NT2/D1 (cell line): ENCODE measurements at regions not wholly inside any gene's neighbourhood (a gene's known extent, or its start where the extent isn't known, plus 50 kb on each side); places are given as distances from the start of the nearest gene placed in this dataset.

Source experiments
- DNase-seq: peaks from one replicate; pipeline ENCODE4 v3.0.0-alpha.2; 2011; ENCODE audit warnings: low read depth, low spot score
- H3K27me3 ChIP-seq: 2 replicates; pipeline ENCODE4 v1.6.0; 2011; ENCODE audit warnings: mild to moderate bottlenecking; ENCODE audit not compliant: insufficient read length, insufficient read depth
- H3K36me3 ChIP-seq: 2 replicates; pipeline ENCODE4 v1.6.1; 2011; ENCODE audit warnings: mild to moderate bottlenecking, low read length, mixed read lengths; ENCODE audit not compliant: insufficient read depth, insufficient read length
- H3K4me1 ChIP-seq: 2 replicates; pipeline ENCODE4 v1.5.1; 2011; ENCODE audit not compliant: insufficient read depth, insufficient read length
- H3K4me3 ChIP-seq: 2 replicates; pipeline ENCODE4 v1.5.1; 2011; ENCODE audit warnings: low read depth; ENCODE audit not compliant: insufficient read length
- H3K9ac ChIP-seq: 2 replicates; pipeline ENCODE4 v1.6.0; 2011; ENCODE audit warnings: low read depth; ENCODE audit not compliant: insufficient read length
- H3K9me3 ChIP-seq: 2 replicates; pipeline ENCODE4 v1.5.1; 2011; ENCODE audit warnings: mild to moderate bottlenecking, low read length; ENCODE audit not compliant: insufficient read depth
- SUZ12 ChIP-seq: IDR thresholded peaks from 2 replicates; pipeline ENCODE4 v1.6.1; 2011; ENCODE audit not compliant: insufficient read length, insufficient read depth; ENCODE audit errors: extremely low read depth
- YY1 ChIP-seq: IDR thresholded peaks from 2 replicates; pipeline ENCODE4 v1.6.1; 2011; ENCODE audit not compliant: insufficient read length, insufficient read depth
- ZNF274 ChIP-seq: IDR thresholded peaks from 2 replicates; pipeline ENCODE4 v1.6.1; 2011; ENCODE audit warnings: mild to moderate bottlenecking, low read depth, low read length

GRCh38 chr7:51666751-51667150, 350.1 kb upstream of the COBL start:
- Histone ChIP-seq H3K27me3 (no peaks in the 10 kb centered on the region), H3K9ac (no peak overlapping the region), H3K9me3 (no peaks in the 10 kb centered on the region), H3K36me3 (no peaks in the 10 kb centered on the region), H3K4me3 (no peak overlapping the region), H3K4me1 (no peaks in the 10 kb centered on the region)
- no peak for DNase-seq
- TF ChIP-seq SUZ12 (no peak), ZNF274 (no peak), YY1 (no peak)

- no peak overlapping the region for H3K4me3 ChIP-seq
- no peaks in the 10 kb centered on the region for H3K9me3 ChIP-seq
- no peak for TF ChIP-seq SUZ12
- TF ChIP-seq ZNF274: no peak
- TF ChIP-seq YY1: no peak
- H3K9ac ChIP-seq: no peak overlapping the region
- H3K4me1 ChIP-seq: no peaks in the 10 kb centered on the region
- H3K27me3 ChIP-seq: no peaks in the 10 kb centered on the region
- H3K36me3 ChIP-seq: no peaks in the 10 kb centered on the region
- DNase-seq: no peak
Measured at GRCh38 chr7:51666266-51666665, 349.7 kb upstream of the COBL start.

GRCh38 chr7:51665045-51665780, 348.6 kb upstream of the COBL start:
- no peak for DNase-seq
- Histone ChIP-seq H3K36me3 (no peaks in the 10 kb centered on the region), H3K27me3 (no peaks in the 10 kb centered on the region), H3K9ac (no peak overlapping the region), H3K9me3 (no peaks in the 10 kb centered on the region), H3K4me1 (no peaks in the 10 kb centered on the region), H3K4me3 (no peak overlapping the region)
- TF ChIP-seq ZNF274: no peak
- no peak for TF ChIP-seq SUZ12
- TF ChIP-seq YY1: no peak

- no peaks in the 10 kb centered on the region for H3K9me3 ChIP-seq
- no peak for DNase-seq
- TF ChIP-seq ZNF274 (no peak), SUZ12 (no peak), YY1 (no peak)
- no peaks in the 10 kb centered on the region for H3K36me3 ChIP-seq
- H3K27me3 ChIP-seq: no peaks in the 10 kb centered on the region
- no peaks in the 10 kb centered on the region for H3K4me1 ChIP-seq
- no peak overlapping the region for H3K9ac ChIP-seq
- H3K4me3 ChIP-seq: no peak overlapping the region
Measured at GRCh38 chr7:51660516-51660915, 343.9 kb upstream of the COBL start.

- no peaks in the 10 kb centered on the region for H3K9me3 ChIP-seq
- no peaks in the 10 kb centered on the region for H3K4me1 ChIP-seq
- H3K9ac ChIP-seq: no peak overlapping the region
- H3K4me3 ChIP-seq: no peak overlapping the region
- no peaks in the 10 kb centered on the region for H3K36me3 ChIP-seq
- DNase-seq: no peak
- H3K27me3 ChIP-seq: no peaks in the 10 kb centered on the region
- TF ChIP-seq ZNF274 (no peak), SUZ12 (no peak)
Measured at GRCh38 chr7:51658684-51659083, 342.1 kb upstream of the COBL start.

- H3K9ac ChIP-seq: no peak overlapping the region
- H3K4me3 ChIP-seq: no peak overlapping the region
- H3K4me1 ChIP-seq: peaks cover 6% of the 10 kb centered on the region
- no peaks in the 10 kb centered on the region for H3K27me3 ChIP-seq
- H3K9me3 ChIP-seq: no peaks in the 10 kb centered on the region
- H3K36me3 ChIP-seq: no peaks in the 10 kb centered on the region
- no peak for TF ChIP-seq SUZ12
- DNase-seq: no peak
Measured at GRCh38 chr7:51647931-51648351, 331.3 kb upstream of the COBL start.

GRCh38 chr7:51647486-51647885, 330.9 kb upstream of the COBL start:
- no peak for DNase-seq
- H3K36me3 ChIP-seq: no peaks in the 10 kb centered on the region
- no peaks in the 10 kb centered on the region for H3K27me3 ChIP-seq
- H3K4me3 ChIP-seq: no peak overlapping the region
- H3K4me1 ChIP-seq: peaks cover 6% of the 10 kb centered on the region
- H3K9me3 ChIP-seq: no peaks in the 10 kb centered on the region
- no peak for TF ChIP-seq SUZ12
- TF ChIP-seq ZNF274: no peak
- TF ChIP-seq YY1: no peak
- no peak overlapping the region for H3K9ac ChIP-seq

GRCh38 chr7:51645702-51646298, 329.2 kb upstream of the COBL start:
- H3K4me1 ChIP-seq: peaks cover 6% of the 10 kb centered on the region
- no peaks in the 10 kb centered on the region for H3K36me3 ChIP-seq
- no peaks in the 10 kb centered on the region for H3K9me3 ChIP-seq
- no peak overlapping the region for H3K4me3 ChIP-seq
- no peak for DNase-seq
- H3K27me3 ChIP-seq: no peaks in the 10 kb centered on the region
- no peak overlapping the region for H3K9ac ChIP-seq
- TF ChIP-seq ZNF274 (no peak), SUZ12 (no peak), YY1 (no peak)
